DMS 273 treated with DMSO at 0.1 percent for 48 hours (cell line): ENCODE measurements at regions not wholly inside any gene's neighbourhood (a gene's known extent, or its start where the extent isn't known, plus 50 kb on each side); places are given as distances from the start of the nearest gene placed in this dataset.
"Not testable (repeated sequence)": the region's sequence is repeated elsewhere in the genome, so short reads cannot be mapped to it uniquely, and the experiment has no call there.

Experiments
- DNase-seq: peaks from one replicate; lab custom pipeline; 2025; lab: John Stamatoyannopoulos, UW

DNA sequence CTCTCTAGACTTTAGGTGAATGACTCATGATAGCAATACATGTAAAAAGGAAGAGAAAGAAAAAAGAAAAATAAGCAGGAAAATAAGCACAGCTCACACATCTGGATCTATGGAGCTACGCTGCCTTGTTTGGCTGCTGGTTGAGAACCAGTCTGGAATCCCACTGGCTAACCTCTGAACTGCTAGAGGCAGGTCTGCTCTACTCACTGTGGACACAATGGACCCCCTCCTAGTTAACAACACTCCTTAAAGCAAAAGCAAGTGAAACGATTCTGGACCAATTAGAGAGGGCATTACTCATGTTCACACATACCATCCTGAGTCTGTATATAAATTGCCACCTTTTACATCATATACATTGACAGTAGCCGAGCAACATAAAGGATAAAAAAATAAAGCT lies 383.2 kb upstream of the FLRT2 start:
- DNase-seq: no peak

DNA sequence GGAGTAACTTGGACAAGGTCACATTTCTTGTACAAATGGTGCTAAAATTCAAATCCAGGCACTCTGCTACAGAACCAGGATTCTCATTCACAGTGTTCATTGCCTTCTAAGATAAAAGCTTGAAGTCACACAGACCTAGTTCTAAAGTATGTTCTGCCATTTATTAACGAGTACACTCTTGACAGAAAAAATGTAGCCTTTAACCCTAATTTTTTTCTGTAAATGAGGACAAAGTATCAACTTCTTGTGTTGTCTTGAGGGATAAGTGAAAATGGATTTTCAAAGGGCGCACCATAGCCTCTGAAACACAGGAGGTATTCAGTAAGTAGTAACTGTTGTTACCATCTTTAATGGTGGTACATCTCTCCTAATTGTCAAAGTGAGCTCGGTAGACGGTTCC lies 379.8 kb upstream of the FLRT2 start:
- no peak for DNase-seq

DNA sequence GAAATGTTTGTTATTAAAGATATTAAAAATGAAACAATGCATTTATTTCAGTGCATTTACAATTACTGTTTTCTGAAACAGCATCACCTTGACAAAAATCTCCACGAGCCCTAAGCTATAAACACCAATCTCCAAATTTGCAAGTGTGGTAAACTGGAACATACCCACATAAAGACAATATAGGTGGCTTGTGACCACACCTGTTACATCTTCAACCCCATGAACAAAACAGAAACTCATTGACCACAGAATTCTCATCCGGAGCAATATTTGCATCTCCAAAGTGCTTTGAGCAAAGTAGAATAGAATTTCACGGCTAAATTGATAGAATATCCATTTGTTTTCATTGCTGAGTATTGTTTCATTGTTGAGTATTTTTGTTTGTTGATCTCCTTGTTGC lies 375.2 kb upstream of the FLRT2 start:
- DNase-seq: no peak

DNA sequence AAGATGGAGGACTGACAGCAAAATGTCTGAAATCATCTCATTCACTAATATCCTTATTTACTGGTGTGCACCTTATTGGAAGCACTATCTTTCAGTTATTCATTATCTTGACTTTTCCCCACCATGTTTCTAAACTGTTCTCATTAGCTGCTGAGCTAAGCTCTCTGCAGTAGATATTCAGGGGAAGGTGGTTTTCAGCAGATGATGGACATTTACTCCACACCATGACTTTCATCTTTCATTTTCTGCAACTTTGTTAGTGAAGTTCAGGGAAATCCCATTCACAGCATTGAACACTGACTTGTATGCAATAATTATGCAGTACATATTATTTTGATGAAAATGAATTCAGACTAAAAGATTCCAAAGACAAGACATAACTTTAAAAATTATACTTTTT lies 373.6 kb upstream of the FLRT2 start:
- no peak for DNase-seq

DNA sequence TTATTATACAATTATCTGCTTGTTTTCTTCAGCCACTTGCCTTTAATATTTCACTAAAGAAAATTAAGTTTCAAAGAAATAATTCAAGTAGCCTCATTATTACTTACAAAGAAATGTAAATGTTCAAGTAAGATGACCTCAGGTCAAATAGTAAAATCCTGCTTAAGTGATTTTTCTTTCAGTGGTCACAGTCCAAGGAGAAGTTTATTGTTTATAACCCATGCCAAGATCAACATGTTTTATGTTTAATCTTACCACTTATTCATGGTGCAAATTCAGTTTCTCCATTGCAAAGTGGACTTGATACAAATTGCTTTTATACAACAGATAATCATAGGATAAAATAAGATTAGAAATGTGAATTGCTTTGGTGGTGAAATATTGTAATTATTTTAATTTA lies 370.2 kb upstream of the FLRT2 start:
- no peak for DNase-seq

DNA sequence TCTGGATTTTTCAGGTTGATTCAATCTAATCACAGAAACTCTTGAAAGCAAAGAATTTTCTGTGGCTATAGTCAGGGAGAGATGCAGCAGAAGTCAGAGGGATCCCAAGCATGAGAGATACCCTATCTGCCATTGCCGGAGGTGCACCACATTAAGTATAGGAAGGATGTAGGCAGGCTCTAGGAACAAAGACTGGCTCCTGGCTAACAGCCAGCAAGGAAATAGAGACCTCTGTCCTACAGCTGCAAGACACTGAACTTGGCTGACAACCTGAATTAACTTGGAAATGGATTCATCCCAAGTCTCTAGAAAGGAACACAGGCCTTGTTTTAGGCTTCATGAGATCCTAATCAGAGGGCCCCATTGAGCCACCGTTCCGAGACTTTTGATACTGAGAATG lies 364.9 kb upstream of the FLRT2 start:
- no peak for DNase-seq

DNA sequence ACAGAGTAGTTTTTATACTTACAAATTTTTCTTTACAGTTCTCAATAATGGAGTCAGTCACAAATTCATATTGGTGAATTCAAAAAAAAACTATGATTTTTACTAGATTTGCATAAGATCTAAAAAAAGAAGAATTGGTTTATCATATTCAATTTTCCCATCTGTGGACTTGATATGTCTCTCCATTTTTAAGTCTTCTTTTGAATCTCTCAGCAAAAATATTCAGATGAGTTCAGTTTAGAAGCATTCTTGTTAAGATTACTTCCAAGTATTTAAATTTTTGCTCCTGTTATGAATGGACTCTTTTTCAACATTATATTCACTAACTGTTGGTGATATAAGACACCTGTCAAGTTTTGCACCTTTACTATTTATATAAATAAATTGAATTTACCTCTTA lies 360.6 kb upstream of the FLRT2 start:
- no peak for DNase-seq

DNA sequence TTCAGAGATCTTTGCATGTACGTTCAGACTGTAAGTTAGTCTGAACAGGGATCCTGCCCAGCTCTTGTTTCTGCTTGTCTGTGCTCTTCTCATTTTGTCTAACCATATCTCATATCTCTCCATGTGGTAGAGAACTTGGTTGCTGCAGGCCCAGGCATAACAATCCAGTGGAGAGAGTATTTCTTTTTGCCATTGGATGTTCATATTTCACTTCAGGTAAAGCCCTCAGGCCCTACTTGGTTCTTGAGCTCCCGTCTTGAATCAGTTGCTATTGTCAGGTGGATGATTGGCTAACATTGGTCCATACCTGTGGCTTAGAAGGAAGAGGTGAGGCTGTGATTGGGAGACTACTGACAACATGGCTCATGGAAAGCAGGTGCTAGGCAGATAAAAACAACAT lies 357.7 kb upstream of the FLRT2 start:
- DNase-seq: no peak

DNA sequence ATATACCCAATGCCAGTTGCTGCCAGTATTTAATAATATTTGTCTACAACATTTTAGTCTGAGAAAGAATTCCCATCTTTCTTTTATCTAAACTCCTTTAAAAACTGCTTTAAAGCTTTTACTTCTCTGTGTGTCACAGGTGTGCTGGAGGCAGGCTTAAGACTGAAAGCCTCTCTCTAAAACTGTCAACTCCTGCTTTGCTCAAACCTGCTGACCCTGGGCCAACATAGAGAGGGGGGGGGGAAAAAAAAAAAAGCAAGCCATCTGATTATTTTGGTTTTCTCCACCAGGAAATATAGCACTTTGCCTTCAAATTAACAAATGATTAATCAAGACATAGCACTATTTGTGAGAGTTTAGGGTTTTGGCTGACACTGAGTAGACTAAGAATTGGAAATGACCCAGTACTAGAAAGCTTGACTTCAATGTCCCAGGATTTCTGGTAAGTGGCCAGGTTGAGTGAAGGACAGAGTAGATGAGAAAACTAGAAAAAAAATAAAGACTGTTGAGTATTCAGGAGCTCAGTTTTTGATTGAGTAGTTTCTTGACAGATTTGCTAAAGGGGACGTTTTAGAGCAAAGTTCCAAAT lies 357.0 kb upstream of the FLRT2 start:
- DNase-seq: no peak

DNA sequence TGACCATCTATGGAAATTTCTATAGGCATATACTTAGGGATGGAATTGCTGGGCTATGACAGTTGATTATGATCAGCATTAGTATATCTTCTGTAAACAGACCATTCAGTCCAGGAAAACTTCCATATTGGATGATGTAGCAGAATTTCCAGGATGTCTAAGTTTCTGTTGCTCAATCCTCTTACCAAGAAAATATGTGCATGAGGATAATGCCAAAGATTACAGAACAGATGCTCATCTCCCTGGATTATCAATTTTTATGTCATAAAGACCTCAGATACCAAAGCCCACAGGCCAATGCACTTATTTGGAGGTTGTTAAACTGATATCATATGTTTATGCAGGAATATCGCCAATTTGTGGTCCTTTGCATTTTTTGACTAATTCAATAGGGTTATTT lies 354.4 kb upstream of the FLRT2 start:
- no peak for DNase-seq

DNA sequence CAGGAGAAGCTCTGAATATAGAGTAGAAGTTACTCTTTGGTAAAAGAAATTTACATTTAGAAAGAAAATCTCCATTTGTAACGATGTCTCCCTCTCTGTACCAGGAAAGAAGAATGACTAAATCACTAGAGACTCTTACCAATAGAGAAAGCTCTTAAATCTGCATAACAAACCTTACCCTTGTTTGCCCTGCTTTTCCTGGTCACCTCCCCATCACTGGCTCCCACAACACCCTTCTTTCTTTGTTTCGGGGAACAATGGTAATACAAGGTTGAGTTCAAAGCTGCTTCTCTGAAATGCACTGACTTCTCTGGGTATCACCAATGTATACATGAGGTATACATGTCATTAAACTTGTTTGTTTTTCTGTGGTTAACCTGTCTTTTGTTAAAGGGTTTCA lies 351.1 kb upstream of the FLRT2 start:
- DNase-seq: no peak

DNA sequence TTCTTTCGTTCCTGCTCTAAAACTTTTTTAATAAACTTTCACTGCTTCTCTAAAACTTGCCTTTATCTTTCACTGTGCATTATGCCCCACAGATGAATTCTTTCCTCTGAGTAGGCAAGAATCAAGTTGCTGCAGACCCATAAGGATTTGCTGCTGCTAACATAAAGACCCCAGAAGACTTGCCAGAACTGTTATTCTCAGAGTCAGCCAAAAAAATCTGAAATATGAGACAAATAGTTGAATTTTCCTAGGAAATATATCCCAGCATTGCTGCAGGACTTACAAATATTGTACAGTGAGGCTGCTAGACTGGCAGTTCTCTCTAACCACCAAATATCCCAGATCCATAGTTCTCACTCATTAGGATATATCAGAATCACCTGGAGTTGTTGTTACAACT lies 349.1 kb upstream of the FLRT2 start:
- DNase-seq: no peak

DNA sequence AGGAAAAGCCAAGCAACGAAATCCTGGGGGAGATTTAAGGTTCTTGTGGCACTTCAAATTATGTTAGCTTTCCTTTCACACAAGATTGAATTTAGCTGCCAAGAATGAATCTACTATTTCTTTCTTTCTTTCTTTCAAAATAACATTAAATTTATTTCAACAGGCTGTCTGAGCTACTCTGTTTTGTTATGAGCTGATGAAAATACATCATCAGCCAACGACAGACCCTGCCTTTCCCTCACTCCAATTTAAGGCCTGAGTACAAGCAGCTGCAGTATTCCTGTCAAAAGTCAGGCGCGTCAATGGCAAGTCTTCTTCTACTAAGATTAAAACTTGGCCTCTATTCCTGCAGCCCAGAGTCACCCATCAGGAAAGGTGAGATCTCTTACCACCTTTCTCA lies 347.7 kb upstream of the FLRT2 start:
- no peak for DNase-seq

DNA sequence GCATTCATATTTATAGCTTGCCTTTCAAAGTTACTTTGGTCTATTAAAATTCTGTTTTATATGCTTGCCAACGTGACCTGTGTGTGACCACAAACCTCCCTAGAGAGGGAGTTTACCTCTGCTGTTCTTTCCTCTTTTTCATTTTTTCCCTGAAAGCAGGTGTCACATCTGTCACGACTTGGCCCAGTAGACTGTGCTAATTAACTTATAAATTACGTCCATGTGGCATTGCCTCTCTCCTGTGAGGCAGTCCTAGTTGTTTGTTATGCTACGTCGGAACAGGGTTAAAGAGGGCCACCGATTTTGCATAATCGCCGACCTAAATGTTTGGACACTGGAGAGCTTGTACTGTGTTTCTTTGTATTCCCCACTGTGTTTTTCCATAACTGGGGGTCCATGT lies 343.9 kb upstream of the FLRT2 start:
- no peak for DNase-seq

DNA sequence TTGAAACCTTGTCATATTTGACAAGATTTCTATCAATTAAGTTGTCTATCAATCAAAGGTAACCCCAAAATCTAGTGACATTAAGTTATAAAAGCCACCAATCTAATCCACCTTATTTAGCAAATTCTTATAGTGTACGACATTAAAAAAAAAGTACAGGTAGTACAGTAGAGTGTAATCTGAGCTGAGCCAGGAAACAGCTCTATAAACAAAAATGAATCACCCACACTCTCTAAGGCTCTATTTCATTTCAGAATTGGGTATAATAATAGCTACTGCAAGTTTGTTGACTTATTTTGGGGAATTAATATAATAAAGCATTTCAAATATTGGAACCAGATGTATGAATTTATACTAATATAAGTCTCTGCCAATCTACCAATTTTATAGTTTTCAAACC lies 342.4 kb upstream of the FLRT2 start:
- DNase-seq: no peak

DNA sequence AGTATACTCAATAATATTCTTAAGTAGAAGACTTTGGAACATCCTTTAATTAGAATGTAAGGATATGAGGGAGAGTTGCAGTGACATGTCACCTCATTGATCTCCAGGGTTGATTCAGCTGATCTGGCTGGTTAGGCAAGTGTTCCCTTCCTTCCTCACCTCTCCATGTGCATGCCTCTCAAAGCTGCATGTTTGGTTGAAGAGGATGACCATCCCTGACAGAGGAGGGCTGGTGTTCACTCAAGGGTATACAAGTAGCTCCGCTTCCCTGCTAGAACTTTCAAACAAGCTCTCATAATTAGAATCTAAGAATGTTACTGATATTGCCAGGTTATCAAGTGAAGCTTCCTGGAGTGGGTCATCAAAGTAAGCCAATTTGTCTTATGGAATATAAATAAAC lies 341.1 kb upstream of the FLRT2 start:
- DNase-seq: no peak

DNA sequence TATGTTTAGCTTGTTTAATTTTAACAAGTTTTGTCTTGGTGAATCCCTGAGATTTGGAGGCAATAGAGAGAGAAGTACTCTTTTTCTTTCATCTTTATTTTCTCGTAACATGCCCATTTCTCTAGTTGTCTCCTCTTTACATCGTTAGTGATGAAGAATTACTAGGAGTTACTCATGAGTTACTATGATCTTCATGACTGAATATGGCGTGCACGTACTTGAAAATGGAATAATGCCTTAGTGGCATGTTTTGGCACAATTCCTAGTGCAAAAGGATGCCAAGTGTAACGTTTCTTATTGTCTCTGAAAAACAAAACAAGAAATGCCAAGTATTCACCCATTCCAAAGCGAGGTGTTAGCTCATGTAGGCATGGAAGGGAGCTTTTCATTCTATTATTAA lies 340.7 kb upstream of the FLRT2 start:
- DNase-seq: not testable (repeated sequence)

DNA sequence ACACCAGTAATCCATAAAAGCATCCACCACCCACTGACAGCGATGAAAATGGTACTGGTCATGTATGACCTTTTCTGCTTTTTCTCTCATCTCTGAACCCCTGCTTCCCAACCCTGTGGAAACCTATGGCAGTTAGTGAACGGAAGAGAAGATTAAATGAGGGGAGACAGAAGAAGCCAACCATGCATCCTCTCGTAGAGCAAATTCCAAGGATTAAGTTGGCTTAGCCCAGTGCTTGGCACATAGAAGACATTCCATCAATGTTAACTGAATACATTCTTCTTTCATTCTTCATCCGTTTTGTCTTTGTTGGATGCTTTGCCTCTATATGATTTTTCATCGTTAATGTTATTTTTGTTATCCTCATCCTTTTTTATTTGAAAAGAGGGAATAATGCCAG lies 339.7 kb upstream of the FLRT2 start:
- DNase-seq: no peak

DNA sequence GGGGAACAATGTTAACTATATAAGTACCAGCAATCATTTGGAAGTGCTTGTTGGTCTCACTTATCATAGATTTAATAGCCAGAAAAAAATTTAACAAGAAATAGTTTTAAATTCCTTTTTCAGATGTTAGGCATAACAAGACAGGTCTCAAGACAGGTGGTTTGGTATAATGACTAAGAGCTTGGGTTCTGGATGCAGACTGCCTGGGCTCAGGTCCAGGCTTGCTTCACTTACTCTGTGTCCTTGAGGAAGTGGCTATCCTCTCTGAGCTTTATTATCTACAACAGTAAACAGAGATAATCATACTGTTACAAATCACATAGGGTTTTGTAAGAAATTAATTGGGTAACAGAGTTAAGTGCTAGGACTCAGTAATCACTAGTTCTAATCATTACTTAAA lies 338.0 kb upstream of the FLRT2 start:
- no peak for DNase-seq

DNA sequence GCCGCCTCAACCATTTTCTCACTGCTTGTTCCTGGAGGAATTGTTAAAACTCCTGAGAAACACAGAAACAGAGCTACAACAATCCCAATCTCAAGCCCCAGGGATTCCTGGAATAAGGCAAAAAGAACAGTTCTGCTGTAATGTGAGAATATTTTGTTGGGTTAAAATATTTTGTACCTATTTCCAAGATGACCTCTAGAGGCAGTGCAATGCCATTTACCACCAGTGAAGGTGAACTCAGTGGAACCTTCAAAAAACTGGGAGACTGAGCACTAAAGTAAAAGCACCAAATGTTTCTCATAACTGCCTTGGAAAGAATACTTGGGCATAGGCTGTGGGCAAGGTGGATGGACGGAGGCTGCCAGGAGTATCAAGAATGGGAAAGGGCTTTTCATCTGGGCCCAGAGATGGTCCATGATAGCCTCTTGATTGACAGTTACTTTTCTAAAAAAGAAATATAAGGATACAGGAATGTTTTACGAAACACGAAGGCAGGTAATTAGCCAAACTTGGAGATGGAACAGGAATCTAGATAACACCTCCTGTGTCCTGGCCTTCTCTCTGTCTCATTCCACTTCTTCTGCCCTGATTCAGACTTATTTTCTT lies 334.0 kb upstream of the FLRT2 start:
- no peak for DNase-seq

DNA sequence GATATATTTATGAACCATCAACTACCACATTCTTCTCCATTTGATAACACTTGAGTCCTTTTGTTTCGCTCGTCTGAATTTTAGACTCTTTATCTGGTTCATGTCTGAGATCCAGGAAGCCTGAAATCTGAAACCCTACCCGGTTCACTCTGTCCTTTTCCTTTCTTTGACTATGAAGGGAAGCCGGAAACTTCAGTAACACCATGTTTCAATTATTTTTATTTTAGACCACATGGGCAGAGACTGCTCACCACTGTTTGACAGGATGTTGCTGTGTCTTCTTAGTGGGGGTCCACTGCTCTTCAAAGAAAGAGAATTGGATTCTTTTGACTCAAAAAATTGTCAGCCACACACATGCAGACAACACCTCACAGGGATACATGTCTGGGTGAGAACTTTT lies 331.9 kb upstream of the FLRT2 start:
- no peak for DNase-seq

DNA sequence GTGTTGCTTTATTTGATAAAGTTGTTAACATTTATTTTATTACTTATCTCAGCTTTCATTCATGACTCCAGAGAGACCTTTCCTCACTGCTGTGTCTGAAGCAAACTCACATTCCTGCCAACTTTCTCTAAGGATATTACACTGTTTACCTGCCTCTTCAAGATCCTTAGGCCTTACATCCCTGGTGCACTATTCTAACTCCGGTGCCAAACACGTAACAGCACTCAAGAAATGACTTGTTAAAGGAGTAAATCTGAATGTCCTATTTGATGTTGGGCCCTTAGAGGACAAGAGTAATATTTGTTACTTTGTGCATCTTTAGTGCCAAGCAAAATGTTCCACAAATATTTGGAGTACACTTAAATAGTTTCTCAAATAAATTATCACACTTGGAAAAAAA lies 324.1 kb upstream of the FLRT2 start:
- DNase-seq: no peak

DNA sequence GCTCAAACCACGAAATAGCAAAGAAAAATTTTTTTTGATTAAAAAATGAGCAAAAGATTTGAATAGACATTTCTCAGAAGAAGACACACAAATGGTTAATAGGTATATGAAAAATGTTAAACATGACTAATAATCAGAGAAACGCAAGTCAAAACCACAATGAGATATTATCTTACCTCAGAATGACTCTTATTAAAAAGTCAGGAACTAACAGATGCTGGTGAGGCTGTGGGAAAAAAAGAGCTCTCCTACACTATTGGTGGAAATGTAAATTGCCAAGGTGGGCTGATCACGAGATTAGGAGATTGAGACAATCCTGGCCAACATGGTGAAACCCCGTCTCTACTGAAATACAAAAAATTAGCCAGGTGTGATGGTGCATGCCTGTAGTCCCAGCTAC lies 315.5 kb upstream of the FLRT2 start:
- no peak for DNase-seq

DNA sequence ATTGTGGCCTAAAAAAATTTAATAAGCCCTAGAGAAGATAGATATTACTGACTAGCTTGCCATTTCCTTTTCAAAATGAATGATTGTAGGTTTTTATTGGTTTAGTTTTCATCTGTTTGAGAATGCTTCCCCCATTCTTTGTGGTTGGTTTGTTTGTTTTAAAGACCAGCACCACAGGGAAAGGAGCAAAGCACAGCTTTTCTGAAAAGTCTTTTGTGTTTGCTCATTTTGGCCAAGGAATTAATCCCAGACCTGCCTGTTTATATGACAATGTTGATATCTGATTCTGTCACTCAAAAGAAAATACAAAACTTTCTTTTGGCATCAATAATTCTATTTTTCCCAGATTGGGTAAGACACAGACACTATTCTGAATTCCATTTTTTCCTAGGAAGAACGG lies 312.5 kb upstream of the FLRT2 start:
- DNase-seq: no peak

DNA sequence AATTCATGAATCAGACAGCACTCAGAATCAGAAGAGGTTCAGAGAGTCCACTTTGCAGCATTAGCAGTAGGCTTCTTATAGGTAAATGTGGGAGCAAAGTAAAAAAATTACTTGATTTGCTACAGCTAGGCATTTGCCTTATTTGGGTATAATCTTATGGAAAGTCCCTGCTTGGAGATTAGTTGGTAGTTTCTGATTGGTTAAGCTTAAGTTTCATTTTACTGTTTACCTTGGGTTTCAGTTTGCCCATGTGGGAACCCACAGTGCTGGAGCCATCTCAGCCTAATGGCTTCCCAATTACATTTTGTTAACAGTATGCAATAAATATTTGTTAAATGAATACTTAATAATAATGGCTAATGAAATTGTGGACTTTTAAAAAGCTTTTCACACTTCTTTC lies 311.0 kb upstream of the FLRT2 start:
- DNase-seq: no peak
